Suppressor macrophage treated with lipopolysaccharide for 1 hour (primary cell): ENCODE measurements at regions not wholly inside any gene's neighbourhood (a gene's known extent, or its start where the extent isn't known, plus 50 kb on each side); places are given as distances from the start of the nearest gene placed in this dataset.
"Not testable (repeated sequence)": the region's sequence is repeated elsewhere in the genome, so short reads cannot be mapped to it uniquely, and the experiment has no call there.

Experiments
- DNase-seq, 3 donors: peaks; one replicate each; pipeline ENCODE4 v3.0.0-alpha.2; 2020 to 2022

DNA sequence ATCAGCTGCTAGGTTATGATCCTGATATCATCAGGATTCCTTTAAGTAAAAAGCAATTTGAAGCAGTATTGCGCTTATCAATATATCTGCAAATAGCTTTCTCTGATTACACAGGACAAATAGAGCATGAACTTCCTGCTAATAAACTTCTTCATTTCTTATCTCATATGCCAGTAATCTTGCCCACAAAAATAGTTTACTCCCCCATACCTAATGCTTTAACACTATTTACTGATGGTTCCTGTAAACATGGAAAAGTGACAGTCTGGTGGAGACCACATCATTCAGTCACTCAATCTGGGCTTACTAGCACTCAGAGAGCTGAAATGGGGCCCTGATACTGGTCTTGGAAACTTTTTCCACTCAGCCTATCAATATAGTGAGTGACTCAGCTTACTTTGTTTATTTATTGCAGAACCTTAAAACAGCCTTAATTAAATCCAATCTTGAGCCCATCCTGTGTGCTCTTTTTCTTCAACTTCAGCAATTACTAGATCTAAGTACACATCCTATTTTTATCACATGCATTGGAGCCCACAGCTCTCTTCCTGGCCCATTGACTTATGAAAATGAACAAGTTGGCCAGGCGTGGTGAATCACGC, 1464.3 kb downstream of the UQCRFS1 start:
- no peak for DNase-seq

DNA sequence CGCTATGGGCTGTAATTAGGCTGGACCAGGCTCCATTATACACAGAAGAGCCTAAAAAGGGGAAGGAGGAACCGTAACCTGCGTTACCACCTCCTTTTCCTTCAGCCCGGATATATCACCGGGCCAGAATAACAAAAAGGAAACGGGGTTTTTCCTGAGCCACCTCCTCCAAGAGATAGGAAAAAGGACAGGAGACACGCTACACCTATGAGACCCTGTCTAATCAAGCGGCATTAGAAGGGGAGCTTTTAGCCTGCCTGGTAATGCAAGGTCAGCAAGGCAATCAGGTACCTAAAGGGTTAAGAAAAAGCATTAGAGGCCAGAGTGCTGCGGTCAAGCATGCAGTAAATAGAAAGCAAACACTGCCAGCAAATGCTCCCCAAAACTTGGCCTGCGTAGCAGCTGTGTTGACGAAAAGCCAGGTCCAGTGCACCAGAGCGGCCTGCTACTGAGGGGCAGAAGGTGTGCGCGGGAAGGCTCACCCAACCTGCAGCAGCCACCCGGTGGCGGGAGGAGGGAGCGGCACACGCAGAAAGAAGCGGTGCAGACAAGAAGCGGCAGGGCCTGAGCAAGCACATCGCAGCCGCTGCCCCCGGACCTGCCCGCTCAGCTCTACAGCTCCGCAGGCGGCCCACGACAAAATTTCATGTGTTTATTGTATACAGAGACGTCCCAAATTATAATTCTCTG, 1466.1 kb downstream of the UQCRFS1 start:
- DNase-seq = no peak

DNA sequence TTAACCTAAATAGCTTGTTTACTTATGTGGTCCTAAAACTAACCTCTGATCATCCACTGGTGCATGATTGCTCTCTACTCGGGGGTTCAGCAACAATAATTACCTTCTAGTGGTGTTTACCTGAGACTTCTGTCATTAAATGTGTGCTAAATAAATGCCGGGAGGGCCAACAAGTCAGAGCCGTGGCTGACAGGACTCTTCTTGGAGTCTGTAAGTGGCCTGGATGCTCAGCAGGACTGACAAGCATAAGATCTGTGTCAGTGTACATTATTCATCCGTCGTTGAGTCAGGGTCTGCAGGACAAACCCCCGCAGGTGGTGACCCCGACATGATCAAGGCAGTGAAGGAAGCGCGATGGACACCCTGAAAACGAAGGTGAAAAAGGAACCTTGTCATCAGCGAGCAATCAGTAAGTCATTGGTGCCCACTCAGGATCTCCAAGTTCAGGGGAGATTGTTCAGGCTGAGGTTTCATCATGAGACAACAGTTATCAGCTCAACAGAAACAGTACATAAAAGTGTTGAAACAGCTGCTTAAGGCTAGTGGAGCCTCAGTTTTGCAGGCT, 1466.9 kb downstream of the UQCRFS1 start:
- DNase-seq = no peak

DNA sequence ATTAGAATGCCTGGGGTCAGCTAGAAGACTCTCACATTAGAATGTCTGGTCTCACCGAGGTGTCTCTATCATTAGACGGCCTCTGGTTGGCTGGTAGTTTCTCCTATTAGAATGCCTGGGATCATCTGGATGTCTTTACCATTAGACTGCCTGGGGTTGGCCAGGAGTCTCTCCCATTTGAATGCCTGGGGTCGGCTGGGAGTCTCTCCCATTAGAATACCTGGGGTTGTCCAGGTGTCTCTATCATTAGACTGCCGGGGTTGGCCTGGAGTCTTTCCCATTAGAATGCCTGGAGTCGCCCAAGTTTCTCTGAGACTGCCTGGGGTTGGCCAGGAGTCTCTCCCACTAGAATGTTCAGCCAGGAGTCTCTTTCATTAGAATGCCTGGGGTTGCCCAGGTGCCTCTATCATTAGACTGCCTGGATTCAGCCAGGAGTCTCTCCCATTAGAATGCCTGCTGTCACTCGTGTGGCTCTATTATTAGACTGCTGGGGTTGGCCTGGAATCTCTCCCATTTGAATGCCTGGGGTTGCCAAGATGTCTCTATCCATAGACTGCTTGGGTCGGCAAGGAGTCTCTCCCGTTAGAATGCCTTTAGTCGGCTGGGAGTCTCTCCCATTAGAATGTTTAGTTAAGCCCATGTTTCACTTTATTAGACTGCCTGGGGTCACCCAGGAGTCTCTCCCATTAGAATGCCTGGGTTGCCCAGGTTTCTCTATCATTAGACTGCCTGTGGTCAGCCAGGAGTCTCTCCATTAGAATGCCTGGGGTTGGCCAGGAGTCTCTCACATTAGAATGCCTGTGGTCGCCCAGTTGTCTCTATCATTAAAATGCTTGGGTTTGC, 1467.8 kb downstream of the UQCRFS1 start:
- DNase-seq = no peak

DNA sequence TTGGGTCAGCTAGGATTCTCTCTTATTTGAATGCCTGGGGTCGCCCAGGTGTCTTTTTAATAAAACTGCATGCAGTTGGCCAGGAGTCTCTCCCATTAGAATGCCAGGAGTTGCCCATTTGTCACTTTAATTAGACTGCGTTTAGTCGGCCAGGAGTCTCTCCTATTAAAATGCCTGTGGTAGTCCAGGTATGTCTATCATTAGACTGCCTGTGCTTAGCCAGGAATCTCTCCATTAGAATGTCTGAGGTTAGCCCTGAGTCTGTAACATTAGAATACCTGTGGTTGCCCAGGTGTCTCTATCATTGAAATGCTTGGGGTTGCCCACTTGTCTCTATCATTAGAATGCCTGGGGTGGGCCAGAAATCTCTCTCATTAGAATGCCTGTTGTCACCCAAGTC, 1470.9 kb downstream of the UQCRFS1 start:
- DNase-seq = no peak

DNA sequence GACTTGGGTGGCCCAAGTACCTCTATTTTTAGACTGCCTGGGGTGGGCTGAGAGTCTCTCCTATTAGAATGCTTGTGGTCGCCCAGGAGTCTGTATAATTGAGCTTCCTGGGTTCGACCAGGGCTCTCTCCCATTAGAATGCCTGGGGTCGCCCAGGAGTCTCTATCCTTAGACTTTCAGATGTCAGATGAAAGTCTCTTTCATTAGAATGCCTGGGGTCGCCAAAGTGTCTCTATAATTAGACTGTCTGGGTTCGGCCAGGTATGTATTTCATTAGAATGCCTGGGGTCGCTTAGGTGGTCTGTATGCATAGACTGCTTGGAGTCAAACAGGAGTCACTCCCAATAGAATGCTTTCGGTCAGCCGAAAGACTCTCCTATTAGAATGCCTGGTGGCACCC, 1471.7 kb downstream of the UQCRFS1 start:
- no peak for DNase-seq

DNA sequence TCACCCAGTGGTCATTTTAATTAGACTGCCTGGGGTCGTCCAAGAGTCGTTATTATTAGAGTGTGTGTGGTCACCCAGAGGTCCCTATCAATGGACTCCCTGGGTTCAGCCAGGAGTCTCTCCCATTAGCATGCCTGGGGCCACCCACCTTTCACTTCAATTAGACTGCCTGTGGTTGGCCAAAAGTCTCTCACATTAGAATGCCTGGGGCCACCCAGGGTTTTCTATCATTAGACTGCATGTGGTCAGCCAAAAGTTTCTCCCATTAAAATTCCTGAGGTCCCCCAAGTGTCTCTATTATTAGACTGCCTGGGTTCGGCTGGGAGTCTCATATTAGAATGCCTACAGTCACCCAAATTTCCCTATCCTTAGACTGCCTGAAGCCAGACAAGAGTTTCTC, 1472.6 kb downstream of the UQCRFS1 start:
- no peak for DNase-seq

DNA sequence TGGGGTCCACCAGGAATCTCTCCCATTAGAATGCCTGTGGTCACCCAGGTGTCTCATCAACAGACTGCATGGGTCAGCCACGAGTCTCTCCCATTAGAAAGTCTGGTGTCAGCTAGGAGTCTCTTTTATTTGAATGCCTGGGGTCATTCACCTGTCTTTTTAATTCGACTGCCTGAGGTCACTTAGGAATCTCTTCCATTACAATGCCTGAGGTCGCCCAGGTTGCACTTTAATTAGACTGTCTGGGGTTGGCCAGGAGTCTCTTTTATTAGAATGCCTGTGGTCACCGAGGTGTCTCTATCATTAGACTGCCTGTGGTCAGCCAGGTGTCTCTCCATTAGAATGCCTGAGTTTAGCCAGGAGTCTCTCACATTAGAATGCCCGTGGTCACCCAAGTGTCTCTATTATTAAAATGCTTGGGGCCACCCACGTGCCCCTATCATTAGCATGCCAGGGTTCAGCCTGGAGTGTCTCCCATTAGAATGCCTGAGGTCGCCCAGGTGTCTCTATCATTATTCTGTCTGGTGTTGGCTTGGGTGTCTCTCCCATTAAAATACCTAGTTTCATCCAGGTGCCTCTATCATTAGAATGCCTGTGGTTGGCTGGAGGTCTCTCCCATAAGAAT, 1474.3 kb downstream of the UQCRFS1 start:
- no peak for DNase-seq

DNA sequence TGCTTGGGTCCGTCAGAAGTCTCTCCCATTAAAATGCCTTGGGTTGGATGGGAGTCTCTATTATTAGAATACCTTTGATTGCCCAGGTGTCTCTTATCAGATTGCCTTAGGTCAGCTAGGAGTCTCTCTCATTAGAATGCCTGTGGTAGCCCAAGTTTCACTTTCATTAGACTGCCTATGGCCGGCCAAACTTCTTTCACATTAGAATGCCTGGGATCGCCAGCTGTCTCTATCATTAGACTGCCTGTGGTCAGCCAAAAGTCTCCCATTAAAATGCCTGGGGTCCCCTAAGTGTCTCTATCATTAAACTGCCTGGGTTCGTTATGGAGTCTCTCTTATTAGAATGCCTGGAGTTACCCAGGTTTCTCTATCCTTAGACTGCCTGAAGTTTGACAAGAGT, 1476.7 kb downstream of the UQCRFS1 start:
- no peak for DNase-seq

DNA sequence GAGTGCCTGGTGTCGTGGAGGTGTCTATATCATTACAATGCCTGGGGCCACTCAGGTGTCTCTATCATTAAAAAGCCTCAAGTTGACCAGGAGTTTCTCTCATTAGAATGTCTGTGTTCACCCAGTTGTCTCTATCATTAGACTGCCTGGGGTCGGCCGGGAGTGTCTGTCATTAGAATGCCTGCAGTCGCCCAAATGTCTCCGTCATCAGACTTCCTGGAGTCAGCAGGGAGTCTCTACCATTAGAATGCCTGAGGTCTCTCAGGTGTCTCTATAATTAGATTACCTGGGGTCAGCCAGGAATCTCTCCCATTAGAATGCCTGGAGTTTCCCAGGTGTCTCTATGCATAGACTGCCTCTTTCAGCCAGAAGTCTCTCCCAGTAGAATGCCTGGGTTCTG, 1477.6 kb downstream of the UQCRFS1 start:
- DNase-seq = no peak

DNA sequence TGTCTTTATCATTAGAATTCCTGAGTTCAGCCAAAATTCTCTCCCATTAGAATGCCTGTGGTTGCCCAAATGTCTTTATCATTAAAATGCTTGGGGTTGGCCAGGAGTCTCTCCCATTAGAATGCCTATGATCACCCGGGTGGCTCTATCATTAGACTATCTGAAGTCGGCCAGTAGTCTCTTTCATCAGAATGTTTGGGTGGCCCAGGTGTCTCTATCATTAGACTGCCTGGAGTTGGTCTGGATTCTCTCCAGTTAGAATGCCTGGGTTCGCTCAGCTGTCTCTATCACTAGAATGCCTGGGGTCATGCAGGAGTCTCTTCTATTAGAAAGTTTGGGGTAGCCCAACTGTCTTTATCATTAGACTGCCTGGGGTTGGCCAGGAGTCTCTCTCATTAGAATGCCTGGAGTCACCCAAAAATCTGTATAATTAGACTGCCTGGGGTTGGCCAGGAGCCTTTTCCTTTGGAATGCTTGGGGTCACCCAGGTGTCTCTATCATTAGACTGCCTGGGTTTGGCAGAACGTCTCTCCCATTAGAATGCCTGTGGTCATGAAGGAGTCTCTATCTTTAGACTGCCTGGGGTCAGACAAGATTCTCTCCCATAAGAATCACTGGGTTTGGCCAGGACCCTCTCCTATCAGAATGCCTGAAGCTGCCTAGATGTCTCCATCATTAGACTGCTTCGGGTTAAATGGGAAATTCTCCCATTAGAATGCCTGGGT, 1478.3 kb downstream of the UQCRFS1 start:
- DNase-seq = no peak

DNA sequence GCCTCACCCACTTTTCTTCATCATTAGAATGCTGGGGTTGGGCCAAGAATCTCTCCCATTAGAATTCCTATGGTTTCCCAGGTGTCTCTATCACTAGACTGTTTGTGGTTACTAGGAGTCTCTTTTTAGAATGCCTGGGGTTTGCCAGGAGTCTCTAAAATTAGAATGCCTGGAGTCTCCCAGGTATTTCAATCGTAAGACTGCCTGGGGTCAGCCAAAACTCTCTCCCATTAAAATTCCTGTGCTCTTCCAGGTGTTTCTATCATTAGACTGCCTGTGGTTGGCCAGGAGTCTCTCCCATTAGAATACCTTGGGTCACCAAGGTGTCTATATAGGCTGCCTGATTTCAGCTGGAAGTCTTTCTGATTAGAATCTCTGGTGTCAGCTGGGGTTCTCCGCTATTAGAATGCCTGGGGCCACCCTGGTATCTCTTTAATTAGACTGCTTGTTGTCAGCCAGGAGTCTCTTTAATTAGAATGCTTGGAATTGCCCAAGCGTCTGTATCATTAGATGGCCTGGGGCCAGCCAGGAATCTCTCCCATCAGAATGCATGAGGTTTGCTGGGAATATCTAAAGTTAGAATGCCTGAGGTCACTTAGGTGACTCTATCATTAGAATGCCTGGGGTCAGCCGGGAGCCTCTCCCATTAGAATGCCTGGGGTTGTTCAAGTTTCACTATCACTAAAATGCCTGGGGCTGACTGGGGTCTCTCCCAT, 1479.2 kb downstream of the UQCRFS1 start:
- DNase-seq = no peak

DNA sequence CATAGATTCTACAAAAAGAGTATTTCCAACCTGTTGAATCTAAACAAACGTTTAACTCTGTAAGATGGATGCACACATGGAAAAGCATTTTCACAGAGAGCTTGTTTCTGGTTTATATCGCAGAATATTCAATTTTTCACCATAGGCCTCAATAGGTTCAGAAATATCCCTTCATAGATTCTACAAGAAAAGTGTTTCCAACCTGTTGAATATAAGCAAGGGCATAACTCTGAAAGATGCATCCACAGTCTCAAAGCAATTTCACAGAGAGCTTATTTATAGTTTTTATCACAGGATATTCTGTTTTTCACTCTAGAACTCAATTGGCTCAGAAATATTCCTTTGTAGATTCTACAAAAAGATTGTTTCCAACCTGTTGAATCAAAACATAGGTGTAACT, 1483.6 kb downstream of the UQCRFS1 start:
- DNase-seq = no peak

DNA sequence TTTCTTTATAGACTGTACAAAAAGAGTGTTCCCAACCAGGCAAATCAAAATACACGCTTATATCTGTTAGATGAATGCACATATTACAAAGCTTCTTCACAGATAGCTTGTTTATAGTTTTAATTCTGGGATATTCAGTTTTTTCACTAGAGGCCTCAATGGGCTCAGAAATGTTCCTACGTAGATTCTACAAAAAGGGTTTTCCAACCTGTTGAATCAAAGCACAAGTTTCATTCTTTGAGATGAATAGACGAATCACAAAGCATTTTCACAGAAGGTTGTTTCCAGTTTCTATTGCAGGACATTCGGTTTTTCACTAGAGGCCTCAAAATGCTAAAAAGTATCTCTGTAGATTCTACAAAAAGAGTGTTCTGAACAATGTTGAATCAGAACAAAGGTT, 1490.3 kb downstream of the UQCRFS1 start:
- no peak for DNase-seq

DNA sequence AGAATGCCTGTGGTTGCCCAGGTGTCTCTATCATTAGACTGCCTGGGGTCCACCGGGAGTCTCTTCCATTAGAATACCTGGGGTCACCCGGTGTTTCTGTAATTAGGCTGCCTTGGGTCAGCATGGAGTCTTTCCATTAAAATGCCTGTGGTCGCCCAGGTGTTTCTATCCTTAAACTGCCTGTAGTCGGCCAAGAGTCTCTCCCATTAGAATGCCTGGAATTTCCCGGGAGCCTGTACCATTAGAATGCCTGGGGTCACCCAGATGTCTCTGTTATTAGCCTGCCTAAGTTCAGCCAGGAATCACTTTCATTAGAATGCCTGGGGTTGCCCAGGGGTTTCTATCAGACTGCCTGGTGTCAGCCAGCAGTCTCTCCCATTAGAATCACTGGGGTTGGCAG, 1492.8 kb downstream of the UQCRFS1 start:
- DNase-seq = no peak

DNA sequence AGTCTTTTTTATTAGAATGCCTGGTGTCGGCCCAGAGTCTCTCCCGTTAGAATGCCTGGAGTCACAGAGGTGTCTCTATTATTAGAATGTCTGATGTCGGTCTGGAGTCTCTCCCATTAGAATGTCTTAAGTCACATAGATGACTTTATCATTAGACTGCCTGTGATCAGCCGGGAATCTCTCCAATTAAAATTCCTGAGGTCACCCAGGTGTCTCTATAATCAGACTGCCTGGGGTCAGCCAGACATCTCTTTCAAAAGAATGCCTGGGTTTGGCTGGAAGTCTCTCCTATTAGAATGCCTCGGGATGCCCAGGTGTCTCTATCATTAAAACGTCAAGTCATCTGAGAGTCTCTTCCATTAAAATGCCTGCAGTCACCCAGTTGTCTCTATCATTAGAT, 1493.9 kb downstream of the UQCRFS1 start:
- DNase-seq = no peak

DNA sequence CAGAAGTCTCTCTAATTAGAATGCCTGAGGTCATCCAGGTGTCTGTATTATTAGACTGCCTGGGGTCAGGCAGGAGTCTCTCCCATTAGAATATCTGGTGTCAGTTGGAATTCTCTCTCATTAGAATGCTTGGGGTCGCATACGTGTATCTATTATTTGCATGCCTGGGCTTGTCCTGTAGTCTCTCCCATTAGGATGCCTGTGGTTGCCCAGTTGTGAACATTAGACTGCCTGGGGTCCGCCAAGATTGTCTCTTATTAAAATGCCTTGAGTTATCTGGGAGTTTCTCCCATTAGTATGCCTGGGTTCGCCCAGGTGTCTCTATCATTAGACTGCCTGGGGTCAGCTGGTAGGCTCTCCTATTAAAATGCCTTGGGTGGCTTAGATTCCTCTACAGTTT, 1494.7 kb downstream of the UQCRFS1 start:
- no peak for DNase-seq

DNA sequence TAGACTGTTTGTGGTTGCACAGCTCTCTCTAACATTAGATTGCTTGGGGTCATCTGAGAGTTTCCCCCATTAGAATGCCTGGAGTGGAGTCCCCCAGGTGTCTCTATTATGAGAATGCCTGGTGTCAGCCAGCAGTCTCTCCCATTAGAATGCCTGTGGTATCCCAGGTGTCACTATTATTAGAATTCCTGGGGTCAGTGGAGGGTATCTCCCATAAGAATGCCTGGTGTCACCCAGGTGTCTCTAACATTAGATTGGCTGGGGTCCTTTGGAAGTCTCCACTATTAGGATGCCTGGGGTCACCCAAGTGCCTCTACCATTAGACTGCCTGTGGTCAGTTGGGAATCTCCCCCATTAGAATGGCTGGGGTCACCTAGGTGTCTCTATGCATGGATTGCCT, 1495.1 kb downstream of the UQCRFS1 start:
- DNase-seq = no peak

DNA sequence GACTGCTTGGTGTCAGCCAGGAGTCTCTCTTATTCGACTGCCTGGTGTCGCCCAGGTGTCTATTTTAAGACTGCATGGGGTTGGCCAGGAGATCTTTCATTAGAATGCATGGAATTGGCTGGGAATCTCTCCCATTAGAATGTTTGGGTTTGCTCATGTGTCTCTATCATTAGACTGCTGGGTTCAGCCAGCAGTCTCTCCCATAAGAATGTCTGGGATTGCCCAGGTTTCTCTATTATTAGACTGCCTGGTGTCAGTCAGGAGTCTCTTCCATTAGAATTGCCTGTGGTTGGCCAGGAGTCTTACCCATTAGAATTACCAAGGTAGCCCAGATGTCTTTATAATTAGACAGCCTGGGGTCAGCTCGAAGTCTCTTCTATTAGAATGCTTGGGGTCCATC, 1496.0 kb downstream of the UQCRFS1 start:
- no peak for DNase-seq

DNA sequence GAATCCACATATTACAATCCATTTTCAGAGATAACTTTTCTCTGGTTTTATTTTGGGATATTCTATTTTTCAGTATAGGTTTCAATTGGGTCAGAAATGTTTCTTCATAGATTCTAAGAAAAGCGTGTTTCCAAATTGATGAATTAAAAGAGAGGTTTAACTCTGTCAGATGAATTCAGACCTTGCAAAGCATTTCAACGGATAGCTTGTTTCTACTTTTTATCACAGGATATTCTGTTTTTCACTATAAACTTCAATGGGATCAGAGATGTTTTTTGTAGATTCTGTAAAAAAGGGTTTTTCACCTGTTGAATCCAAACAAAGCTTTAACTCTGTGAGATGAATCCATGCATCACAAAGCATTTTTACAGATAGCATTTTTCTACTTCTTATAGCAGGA, 1498.1 kb downstream of the UQCRFS1 start:
- DNase-seq = no peak

DNA sequence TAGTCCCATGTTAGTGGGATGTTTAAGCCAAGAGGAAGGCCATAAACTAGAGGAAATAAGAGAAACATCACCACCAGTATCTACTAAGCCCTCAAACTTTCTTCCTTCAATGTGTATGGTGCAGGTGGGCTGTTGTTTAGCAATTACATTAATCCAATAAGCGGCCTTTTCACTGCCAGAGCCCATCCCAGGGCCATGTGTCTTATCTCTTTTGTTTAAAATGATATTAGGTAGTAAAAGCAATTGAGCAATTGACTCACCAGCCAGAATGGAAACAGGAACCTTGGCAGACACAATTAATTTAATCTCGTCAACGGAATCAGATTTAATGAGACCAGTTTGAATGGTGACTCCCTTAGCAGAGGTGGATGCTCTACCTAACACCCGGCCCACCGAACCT, 1503.5 kb downstream of the UQCRFS1 start:
- DNase-seq = no peak

DNA sequence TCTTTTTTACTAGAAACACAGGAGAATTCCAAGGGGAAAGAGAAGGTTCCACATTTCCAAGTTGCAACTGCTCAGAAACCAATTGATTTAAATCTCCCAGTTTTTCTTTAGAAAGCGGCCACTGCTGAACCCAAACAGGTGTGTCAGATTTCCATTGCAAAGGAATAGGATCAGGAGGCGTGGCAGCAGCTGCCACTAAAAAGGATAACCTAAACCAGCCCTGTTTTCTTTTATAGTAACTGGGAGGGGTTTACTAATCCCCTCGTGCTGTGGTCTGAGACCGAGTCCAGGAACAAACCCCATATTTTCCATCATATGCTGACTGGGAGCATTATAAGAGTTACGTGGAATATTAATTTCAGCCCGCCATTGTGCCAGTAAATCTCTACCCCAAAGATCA, 1504.0 kb downstream of the UQCRFS1 start:
- DNase-seq = not testable (repeated sequence)
